OCI-LY7 (cell line): ENCODE measurements at regions not wholly inside any gene's neighbourhood (a gene's known extent, or its start where the extent isn't known, plus 50 kb on each side); places are given as distances from the start of the nearest gene placed in this dataset.
"Not testable (repeated sequence)": the region's sequence is repeated elsewhere in the genome, so short reads cannot be mapped to it uniquely, and the experiment has no call there.

Source experiments
- BruUV-seq: library from RNA; stranded (reverse); fragments of 400-500 nt; replicated peaks from 2 replicates; lab custom pipeline; 2021; lab: Mats Ljungman, UMichigan
- CTCF ChIA-PET: fragments of 300-600 bp; sonication (Branson Sonifier 250); formaldehyde crosslinking; loops from one replicate; lab custom pipeline; 2022; ENCODE audit warnings: antibody characterized with exemption; ENCODE audit not compliant: unreplicated experiment; lab: Charles Lee
- POLR2A ChIA-PET: fragments of 300-600 bp; sonication (Branson Sonifier 250); formaldehyde crosslinking; loops from one replicate; lab custom pipeline; 2022; ENCODE audit warnings: antibody characterized with exemption; lab: Charles Lee
- DNase-seq: peaks from one replicate; pipeline ENCODE4 v3.0.0-alpha.2; 2015; ENCODE audit warnings: low spot score
- H2AFZ ChIP-seq: fragments of 200-600 bp; sonication (generic), shearing (Covaris generic); 2 replicates; pipeline ENCODE4 v1.6.1; 2014; ENCODE audit warnings: mild to moderate bottlenecking, antibody characterized with exemption, low read length, moderate library complexity
- H3K27ac ChIP-seq: fragments of 200-600 bp; sonication (generic); 2 replicates; pipeline ENCODE4 v1.5.1; 2014; ENCODE audit warnings: mixed run types, low read depth, mild to moderate bottlenecking, moderate library complexity, low read length, inconsistent platforms; ENCODE audit not compliant: poor library complexity, severe bottlenecking
- H3K36me3 ChIP-seq: fragments of 200-600 bp; sonication (generic); 2 replicates; pipeline ENCODE4 v1.6.1; 2014; ENCODE audit warnings: mild to moderate bottlenecking, antibody characterized with exemption, low read length, moderate library complexity, mixed read lengths; ENCODE audit not compliant: insufficient read depth
- H3K4me1 ChIP-seq: fragments of 200-600 bp; sonication (generic); 2 replicates; pipeline ENCODE4 v1.5.1; 2014; ENCODE audit warnings: mild to moderate bottlenecking, low read length; ENCODE audit not compliant: insufficient read depth, poor library complexity, severe bottlenecking
- H3K4me2 ChIP-seq: fragments of 200-600 bp; sonication (generic); 2 replicates; pipeline ENCODE4 v1.6.1; 2014; ENCODE audit warnings: mild to moderate bottlenecking, low read length
- H3K4me3 ChIP-seq: fragments of 200-600 bp; sonication (generic); 2 replicates; pipeline ENCODE4 v1.5.1; 2014; ENCODE audit warnings: mild to moderate bottlenecking, low read depth, low read length; ENCODE audit not compliant: poor library complexity, severe bottlenecking
- H3K79me2 ChIP-seq: fragments of 200-600 bp; sonication (generic); 2 replicates; pipeline ENCODE4 v1.6.1; 2016; ENCODE audit warnings: low read depth, mild to moderate bottlenecking, low read length, moderate library complexity, mixed read lengths; ENCODE audit not compliant: insufficient read depth
- H3K9me2 ChIP-seq: fragments of 200-600 bp; sonication (generic); 2 replicates; pipeline ENCODE4 v1.6.1; 2016; ENCODE audit warnings: mild to moderate bottlenecking, low read length, mixed read lengths; ENCODE audit not compliant: insufficient read depth
- H3K9me3 ChIP-seq: fragments of 200-600 bp; sonication (generic); 2 replicates; pipeline ENCODE4 v1.6.1; 2014; ENCODE audit warnings: mild to moderate bottlenecking, mixed run types, low read length, mixed read lengths
- H4K20me1 ChIP-seq: fragments of 200-600 bp; sonication (generic); 2 replicates; pipeline ENCODE4 v1.6.1; 2014; ENCODE audit warnings: mild to moderate bottlenecking, antibody characterized with exemption, low read length, moderate library complexity, mixed read lengths; ENCODE audit not compliant: insufficient read depth
- CTCF ChIP-seq: fragments of 200-600 bp; sonication (generic); conservative IDR thresholded peaks from 2 replicates; pipeline ENCODE4 v1.5.1; 2014; ENCODE audit warnings: mild to moderate bottlenecking, antibody characterized with exemption, low read length, moderate library complexity, mixed read lengths
- EZH2phosphoT487 ChIP-seq: fragments of 200-600 bp; sonication (generic); IDR thresholded peaks from 2 replicates; pipeline ENCODE4 v1.6.1; 2018; ENCODE audit warnings: low read depth, borderline replicate concordance, mild to moderate bottlenecking, mixed run types, antibody characterized with exemption, low read length, moderate library complexity, mixed read lengths
- intact Hi-C: fragments of 100-400 bp; cut with micrococcal nuclease; formaldehyde crosslinking; loops from one replicate; pipeline ENCODE4 v1.10.0; 2022; ENCODE audit not compliant: unreplicated experiment

GRCh38 chr15:99492275-99492674 is 73.5 kb upstream of the MEF2A start:
- intact Hi-C loops: no loop called here
- no TSS peak for BruUV-seq
- no peak for DNase-seq
- Histone ChIP-seq H3K27ac (no peak overlapping the region), H3K4me3 (no peak overlapping the region), H4K20me1 (no peaks in the 10 kb centered on the region), H3K79me2 (no peaks in the 10 kb centered on the region), H3K9me3 (no peaks in the 10 kb centered on the region), H2AFZ (no peak overlapping the region), H3K36me3 (no peaks in the 10 kb centered on the region), H3K4me1 (no peaks in the 10 kb centered on the region), H3K9me2 (no peaks in the 10 kb centered on the region), H3K4me2 (no peak overlapping the region)
- ChIA-PET POLR2A (interaction anchor here (1.0 to 1.3 kb wide), 2 partner anchors 11 to 75 kb away, joined by 3 to 8 read pairs; no protein-coding TSS in a partner anchor), CTCF (interaction anchor here (0.6 kb wide), 2 partner anchors 98 to 220 kb away, joined by 9 to 18 read pairs; no protein-coding TSS in a partner anchor)
- no peak for TF ChIP-seq CTCF

GRCh38 chr15:99492716-99493115 is 73.1 kb upstream of the MEF2A start:
- Histone ChIP-seq H2AFZ (no peak overlapping the region), H3K4me3 (no peak overlapping the region), H3K4me1 (no peaks in the 10 kb centered on the region), H3K27ac (no peak overlapping the region), H4K20me1 (no peaks in the 10 kb centered on the region), H3K9me3 (no peaks in the 10 kb centered on the region), H3K4me2 (no peak overlapping the region), H3K79me2 (no peaks in the 10 kb centered on the region), H3K36me3 (no peaks in the 10 kb centered on the region), H3K9me2 (no peaks in the 10 kb centered on the region)
- ChIA-PET CTCF (interaction anchor here (0.6 kb wide), 2 partner anchors 98 to 220 kb away, joined by 9 to 18 read pairs; no protein-coding TSS in a partner anchor), POLR2A (interaction anchor here (1.0 to 1.3 kb wide), 3 partner anchors 9 to 74 kb away, joined by 3 to 8 read pairs (median 3); no protein-coding TSS in a partner anchor)
- no TSS peak for BruUV-seq
- no peak for TF ChIP-seq CTCF
- no peak for TF ChIP-seq EZH2phosphoT487
- intact Hi-C loops: no loop called here
- DNase-seq: no peak

- Histone ChIP-seq H3K4me3 (no peak overlapping the region), H3K4me1 (no peaks in the 10 kb centered on the region), H3K4me2 (no peak overlapping the region), H3K27ac (no peak overlapping the region), H3K36me3 (no peaks in the 10 kb centered on the region), H2AFZ (no peak overlapping the region), H3K79me2 (no peaks in the 10 kb centered on the region), H4K20me1 (no peaks in the 10 kb centered on the region), H3K9me3 (no peaks in the 10 kb centered on the region), H3K9me2 (no peaks in the 10 kb centered on the region)
- DNase-seq: no peak
- ChIA-PET POLR2A (interaction anchor here (1.0 to 1.3 kb wide), 2 partner anchors 8 to 73 kb away, joined by 3 read pairs; no protein-coding TSS in a partner anchor), CTCF (no interaction called here)
- TF ChIP-seq EZH2phosphoT487 (no peak), CTCF (no peak)
- no TSS peak for BruUV-seq
- intact Hi-C loops: no loop called here
Measured at GRCh38 chr15:99493461-99493860, 72.3 kb upstream of the MEF2A start.

DNA sequence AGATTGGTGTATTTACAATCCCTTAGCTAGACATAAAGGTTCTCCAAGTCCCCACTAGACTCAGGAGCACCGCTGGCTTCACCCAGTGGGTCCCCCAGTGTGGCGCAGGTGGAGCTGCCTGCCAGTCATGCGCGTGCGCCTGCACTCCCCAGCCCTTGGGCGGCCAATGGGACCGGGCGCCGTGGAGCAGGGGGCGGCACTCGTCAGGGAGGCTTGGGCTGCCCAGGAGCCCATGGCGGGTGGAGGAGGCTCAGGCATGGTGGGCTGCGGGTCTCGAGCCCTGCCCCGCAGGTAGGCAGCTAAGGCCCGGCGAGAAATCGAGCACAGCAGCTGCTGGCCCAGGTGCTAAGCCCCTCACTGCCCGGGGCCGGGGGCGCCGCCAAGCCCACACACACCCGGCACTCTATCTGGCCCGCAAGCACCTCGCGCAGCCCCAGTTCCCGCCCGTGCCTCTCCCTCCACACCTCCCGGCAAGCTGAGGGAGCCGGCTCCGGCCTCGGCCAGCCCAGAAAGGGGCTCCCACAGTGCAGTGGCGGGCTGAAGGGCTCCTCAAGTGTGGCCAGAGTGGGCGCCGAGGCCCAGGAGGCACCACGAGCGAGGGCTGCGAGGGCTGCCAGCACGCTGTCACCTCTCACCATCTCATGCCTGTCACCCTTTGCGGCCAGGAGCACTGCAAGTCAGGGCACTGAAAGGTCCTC is 71.1 kb upstream of the MEF2A start:
- CTCF ChIA-PET, intact Hi-C loops, H3K4me1 ChIP-seq, BruUV-seq, H3K36me3 ChIP-seq, H2AFZ ChIP-seq, H3K4me2 ChIP-seq, H3K27ac ChIP-seq, H3K9me3 ChIP-seq, POLR2A ChIA-PET, H3K9me2 ChIP-seq, H3K79me2 ChIP-seq, DNase-seq, H4K20me1 ChIP-seq, H3K4me3 ChIP-seq: not testable (repeated sequence)
